Fibroblast of villous mesenchyme (primary cell): ENCODE measurements at regions not wholly inside any gene's neighbourhood (a gene's known extent, or its start where the extent isn't known, plus 50 kb on each side); places are given as distances from the start of the nearest gene placed in this dataset.

Source experiments
- DNase-seq: peaks from one replicate; pipeline ENCODE4 v3.0.0-alpha.2; 2010; ENCODE audit warnings: low read depth
- H3K4me3 ChIP-seq: 2 replicates; pipeline ENCODE4 v1.5.1; 2011; ENCODE audit warnings: low read depth, mild to moderate bottlenecking, low read length
- TF ChIP-seq, protein P1 (sequence below): IDR thresholded peaks from 2 replicates; pipeline ENCODE4 v1.5.1; 2012; ENCODE audit warnings: low read depth, mild to moderate bottlenecking, low read length; ENCODE audit not compliant: insufficient read depth

DNA sequence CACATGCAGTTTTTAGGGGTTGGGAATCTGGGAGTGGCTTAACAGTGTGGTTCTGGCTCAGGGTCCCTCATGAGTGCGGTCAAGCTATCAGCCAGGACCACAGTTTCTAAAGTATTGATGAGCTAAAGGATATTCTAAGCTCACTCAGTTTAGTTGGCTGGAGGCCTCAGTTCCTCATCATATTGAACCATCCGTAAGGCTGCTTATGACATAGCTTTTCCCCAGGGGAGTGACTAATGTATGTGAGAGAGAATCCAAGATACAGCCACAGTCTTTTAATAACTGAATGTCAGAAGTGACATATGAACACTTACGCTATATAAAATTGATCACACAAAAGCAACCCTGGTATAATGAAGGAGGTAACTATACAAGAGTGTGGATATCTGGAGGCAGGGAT, 245.3 kb downstream of the POLR1F start:
- no peak for DNase-seq
- TF ChIP-seq, protein P1, sequence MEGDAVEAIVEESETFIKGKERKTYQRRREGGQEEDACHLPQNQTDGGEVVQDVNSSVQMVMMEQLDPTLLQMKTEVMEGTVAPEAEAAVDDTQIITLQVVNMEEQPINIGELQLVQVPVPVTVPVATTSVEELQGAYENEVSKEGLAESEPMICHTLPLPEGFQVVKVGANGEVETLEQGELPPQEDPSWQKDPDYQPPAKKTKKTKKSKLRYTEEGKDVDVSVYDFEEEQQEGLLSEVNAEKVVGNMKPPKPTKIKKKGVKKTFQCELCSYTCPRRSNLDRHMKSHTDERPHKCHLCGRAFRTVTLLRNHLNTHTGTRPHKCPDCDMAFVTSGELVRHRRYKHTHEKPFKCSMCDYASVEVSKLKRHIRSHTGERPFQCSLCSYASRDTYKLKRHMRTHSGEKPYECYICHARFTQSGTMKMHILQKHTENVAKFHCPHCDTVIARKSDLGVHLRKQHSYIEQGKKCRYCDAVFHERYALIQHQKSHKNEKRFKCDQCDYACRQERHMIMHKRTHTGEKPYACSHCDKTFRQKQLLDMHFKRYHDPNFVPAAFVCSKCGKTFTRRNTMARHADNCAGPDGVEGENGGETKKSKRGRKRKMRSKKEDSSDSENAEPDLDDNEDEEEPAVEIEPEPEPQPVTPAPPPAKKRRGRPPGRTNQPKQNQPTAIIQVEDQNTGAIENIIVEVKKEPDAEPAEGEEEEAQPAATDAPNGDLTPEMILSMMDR, result no peak

DNA sequence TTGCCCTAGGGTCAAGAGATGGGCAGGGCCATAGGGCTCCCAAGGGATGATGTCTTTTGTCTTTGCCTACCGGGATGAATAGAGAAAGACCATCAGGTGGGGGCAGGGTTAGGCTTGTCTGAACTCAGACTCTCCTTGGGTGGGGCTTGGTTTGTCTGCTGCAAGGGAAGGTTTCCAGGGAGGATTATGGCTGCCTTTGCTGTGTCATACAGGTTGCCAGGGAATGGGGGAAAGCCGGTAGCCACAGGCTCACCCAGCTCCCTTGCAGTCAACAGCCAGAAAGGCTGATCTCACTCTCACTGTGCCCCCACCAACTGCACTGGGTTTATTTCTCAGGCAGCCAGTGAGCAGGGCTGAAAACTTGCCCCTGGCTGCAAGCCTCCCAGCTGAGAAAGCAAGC, 253.2 kb downstream of the POLR1F start:
- no peak for DNase-seq
- no peak overlapping the region for H3K4me3 ChIP-seq
- TF ChIP-seq, protein P1, result no peak

More for the DNA sequence above, 245.3 kb downstream of the POLR1F start:
- H3K4me3 ChIP-seq, result no peak overlapping the region

DNA sequence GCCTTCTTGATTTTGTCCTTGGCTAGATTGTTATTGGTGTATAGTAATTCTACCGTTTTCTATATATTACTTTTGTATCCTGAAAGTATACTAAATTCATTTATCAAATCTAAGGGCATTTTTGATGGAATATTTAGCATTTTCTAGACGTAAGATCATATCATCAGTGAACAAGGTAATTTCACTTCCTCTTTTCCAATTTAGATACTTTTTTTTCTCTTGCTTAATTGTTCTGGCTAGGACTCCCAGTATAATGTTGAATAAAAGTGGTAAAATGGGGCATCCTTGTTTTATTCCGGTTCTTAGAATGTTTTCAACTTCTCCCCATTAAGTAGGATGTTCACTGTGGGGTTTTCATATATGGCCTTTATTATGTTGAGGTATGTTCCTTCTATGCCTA, 260.7 kb downstream of the POLR1F start:
- no peak for DNase-seq
- TF ChIP-seq, protein P1, result no peak
- no peak overlapping the region for H3K4me3 ChIP-seq

DNA sequence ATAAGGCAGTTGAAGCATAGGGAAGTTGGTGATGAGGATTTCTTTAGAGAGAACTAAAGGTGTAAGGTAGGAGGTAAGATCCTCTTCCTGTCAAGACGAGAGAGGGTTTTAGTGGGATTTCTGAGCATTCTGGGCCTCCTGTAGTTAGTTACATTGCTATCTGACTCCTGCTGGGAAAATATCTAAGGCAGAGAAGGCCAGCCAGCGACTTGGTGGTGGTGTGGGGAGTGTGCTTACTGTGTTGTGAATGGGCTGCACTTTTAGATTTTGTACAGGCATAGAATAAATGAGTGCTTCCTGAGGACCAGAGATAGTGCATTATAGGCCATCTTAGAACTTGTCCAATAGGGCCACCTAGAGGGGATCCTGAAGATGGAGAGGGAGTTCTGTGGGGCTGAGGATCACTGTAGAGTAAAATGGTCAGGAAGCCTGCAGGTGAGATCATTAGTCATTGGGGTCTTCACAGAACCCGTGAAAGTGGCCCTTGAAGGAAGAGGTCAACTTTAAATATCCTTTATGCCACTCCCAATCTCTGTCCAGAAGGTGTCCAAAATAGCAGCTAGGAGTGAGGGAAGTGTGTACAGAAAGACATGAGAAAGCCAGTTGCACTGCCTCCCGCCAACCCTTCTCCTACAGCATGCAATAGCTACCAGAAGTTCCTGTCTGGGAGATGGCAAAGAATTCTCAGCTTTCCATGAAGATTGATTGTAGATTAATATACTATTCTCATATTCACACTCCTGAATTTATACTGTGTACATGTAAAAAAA, 266.6 kb downstream of the POLR1F start:
- TF ChIP-seq, protein P1, result peak; percentile 83
- H3K4me3 ChIP-seq, result no peak overlapping the region
- peak; percentile 77 for DNase-seq

DNA sequence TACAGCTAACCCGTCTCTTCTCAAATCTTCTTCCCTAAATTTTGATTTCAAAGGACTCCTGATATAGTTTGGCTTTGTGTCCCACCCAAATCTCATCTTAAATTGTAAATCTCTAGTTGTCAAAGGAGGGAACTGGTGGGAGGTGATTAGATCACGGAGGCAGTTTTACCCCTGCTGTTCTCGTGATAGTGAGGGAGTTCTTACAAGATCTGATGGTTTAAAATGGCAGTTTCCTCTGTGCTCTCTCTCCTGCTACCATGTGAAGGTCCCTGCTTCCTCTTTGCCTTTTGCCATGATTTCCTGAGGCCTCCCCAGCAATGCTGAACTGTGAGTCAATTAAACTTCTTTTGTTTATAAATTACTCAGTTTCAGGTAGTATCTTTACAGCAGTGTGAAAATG, 269.3 kb downstream of the POLR1F start:
- TF ChIP-seq, protein P1, result no peak
- no peak overlapping the region for H3K4me3 ChIP-seq
- DNase-seq, result no peak

DNA sequence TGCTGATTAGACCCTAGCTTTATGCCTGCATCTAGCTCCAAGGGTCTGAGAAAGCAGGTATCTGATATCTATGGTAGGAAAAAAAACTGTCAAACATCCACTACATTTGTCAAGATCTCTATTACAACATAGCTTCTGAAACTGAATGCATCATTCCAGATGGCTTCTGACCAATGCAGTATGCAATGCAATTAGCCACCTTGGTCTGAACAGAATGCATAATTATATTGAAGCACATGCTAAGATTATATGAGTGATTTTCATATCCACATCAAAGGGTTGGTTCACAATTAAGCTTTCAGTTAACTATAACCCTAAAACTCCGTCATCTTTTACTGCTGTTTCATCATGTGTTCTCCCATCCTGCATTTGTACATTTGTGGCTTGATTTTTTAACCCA, 271.4 kb downstream of the POLR1F start:
- no peak overlapping the region for H3K4me3 ChIP-seq
- TF ChIP-seq, protein P1, result no peak
- peak; percentile 4 for DNase-seq

DNA sequence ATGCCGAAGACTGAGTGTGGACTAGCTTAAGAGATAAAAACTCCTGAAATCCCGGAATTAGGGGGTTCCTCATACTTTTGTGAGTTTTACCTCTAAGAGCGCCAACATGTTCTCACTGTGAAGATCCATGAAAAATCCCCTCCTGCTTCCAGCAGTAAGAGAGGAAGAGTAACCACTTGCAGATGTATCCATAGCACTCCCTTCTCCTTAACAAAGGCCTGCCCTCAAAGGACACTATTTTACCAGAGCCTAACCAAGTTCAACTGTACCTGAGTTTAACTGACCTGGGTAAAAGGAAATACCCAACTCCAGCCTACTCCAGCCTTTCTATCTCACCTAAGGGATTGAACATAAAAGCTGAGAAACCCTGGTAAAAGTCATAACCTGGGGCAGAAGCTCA, 280.9 kb downstream of the POLR1F start:
- no peak for DNase-seq
- TF ChIP-seq, protein P1, result no peak
- H3K4me3 ChIP-seq, result no peak overlapping the region
